ENCODE measurements at regions not wholly inside any gene's neighbourhood (a gene's known extent, or its start where the extent isn't known, plus 50 kb on each side); places are given as distances from the start of the nearest gene placed in this dataset.

DNA sequence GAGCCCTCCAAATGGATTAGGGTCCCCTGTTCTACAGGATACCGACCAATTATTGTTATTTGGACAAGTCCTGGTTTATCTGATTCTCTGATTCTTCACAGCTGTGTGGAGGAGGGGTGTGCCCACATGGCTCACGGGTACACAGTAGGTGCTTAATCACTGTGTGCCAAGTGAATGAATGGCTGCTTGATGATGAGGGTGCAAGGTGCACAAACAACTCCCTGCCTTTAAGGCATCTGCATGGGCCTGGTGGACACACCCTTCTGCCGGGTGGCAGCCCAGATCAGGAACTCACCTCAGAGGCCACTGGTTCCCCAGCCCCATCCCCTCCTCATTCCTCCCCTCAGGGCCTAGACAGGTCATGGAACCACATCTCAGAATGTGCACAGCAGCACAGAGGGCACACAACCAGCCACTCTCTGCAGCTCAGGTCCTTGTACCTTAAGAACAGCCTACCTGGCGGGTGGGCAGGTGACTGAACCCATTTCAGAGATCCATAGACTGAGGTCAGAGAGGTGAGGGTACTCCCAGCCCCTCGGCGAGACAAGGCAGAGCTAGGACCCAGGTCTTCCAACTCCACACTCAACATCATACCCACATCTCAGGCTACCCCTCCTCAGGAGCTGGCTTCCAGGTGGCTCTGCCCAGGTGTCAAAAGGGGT is 50.3 kb downstream of the SHANK2 start:
- no peak overlapping the region for H3K4me3 ChIP-seq
- intact Hi-C loops (cut with DNase I): no loop called here
- no peaks in the 10 kb centered on the region for H3K9me3 ChIP-seq (replicated peaks in 1 of 3)
- H3K27me3 ChIP-seq: peaks cover 2% of the 10 kb centered on the region
- WGBS, 4 donors: 80 to 90% (median 87%) methylated on average over 3 to 6 of the region's 6 CpGs
- H3K27ac ChIP-seq: no peak overlapping the region
- DNase-seq: no peak
- TF ChIP-seq, protein P1, sequence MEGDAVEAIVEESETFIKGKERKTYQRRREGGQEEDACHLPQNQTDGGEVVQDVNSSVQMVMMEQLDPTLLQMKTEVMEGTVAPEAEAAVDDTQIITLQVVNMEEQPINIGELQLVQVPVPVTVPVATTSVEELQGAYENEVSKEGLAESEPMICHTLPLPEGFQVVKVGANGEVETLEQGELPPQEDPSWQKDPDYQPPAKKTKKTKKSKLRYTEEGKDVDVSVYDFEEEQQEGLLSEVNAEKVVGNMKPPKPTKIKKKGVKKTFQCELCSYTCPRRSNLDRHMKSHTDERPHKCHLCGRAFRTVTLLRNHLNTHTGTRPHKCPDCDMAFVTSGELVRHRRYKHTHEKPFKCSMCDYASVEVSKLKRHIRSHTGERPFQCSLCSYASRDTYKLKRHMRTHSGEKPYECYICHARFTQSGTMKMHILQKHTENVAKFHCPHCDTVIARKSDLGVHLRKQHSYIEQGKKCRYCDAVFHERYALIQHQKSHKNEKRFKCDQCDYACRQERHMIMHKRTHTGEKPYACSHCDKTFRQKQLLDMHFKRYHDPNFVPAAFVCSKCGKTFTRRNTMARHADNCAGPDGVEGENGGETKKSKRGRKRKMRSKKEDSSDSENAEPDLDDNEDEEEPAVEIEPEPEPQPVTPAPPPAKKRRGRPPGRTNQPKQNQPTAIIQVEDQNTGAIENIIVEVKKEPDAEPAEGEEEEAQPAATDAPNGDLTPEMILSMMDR (IDR thresholded peaks at IDR 0.05): no peak
- TF ChIP-seq POLR2A (IDR thresholded peaks at IDR 0.05): no peak
- H3K4me1 ChIP-seq (replicated peaks in 1 of 2): no peaks in the 10 kb centered on the region
- H3K36me3 ChIP-seq (replicated peaks in 1 of 2): no peaks in the 10 kb centered on the region

DNA sequence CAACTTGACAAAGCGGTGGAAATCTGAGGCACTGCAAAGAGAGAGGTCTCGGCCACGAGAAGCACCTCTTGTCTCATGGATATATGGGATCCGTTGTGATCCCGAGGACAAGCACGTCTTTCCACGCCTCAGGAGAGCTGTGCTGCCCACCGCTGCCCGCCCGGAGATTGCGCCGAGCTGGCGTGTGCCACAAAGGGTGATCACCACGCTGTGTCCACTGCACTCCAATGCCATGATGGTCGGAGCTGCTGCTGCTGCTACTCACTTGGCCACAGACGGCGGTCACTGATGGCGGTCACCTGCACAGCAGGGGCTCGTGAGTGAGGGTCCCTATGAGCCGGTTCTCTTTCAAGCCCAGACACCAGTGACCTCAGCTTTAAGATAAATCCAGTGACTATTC is 51.1 kb downstream of the SHANK2 start:
- WGBS, 4 donors: 86 to 91% (median 90%) methylated on average over 19 to 20 of the region's 20 CpGs
- Histone ChIP-seq H3K9me3 (replicated peaks in 1 of 3) (no peaks in the 10 kb centered on the region), H3K36me3 (replicated peaks in 1 of 2) (no peaks in the 10 kb centered on the region), H3K27me3 (peaks cover 2% of the 10 kb centered on the region), H3K4me1 (replicated peaks in 1 of 2) (no peaks in the 10 kb centered on the region), H3K27ac (no peak overlapping the region), H3K4me3 (no peak overlapping the region)
- no peak for DNase-seq
- intact Hi-C loops (cut with DNase I): no loop called here
- TF ChIP-seq POLR2A (IDR thresholded peaks at IDR 0.05): no peak
- TF ChIP-seq, protein P1 (IDR thresholded peaks at IDR 0.05): no peak

DNA sequence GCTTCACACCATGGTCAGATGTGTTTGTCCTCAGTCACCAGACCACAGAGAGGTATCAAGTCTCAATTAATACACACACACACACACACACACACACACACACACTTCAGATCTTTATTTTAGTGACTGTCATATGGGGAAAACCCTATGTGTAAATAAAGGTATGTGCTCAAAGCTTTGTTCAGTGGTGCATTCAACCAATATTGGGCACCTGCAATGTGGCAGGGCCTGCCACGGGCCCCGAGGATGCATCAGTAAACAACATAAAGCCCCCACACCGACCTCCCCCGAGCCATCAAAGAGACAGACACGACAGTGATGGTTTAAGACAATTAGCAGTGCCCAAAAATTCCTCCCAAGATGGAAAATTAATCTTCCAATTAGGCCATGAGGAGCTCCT is 51.6 kb downstream of the SHANK2 start:
- Histone ChIP-seq H3K4me3 (no peak overlapping the region), H3K27ac (no peak overlapping the region), H3K36me3 (replicated peaks in 1 of 2) (no peaks in the 10 kb centered on the region), H3K27me3 (peaks cover 2% of the 10 kb centered on the region), H3K4me1 (replicated peaks in 1 of 2) (no peaks in the 10 kb centered on the region), H3K9me3 (replicated peaks in 1 of 3) (no peaks in the 10 kb centered on the region)
- no peak for DNase-seq
- TF ChIP-seq, protein P1 (IDR thresholded peaks at IDR 0.05): no peak
- TF ChIP-seq POLR2A (IDR thresholded peaks at IDR 0.05): no peak
- 66 to 81% (median 76%) methylated on average over 3 to 5 of the region's 5 CpGs for WGBS, 4 donors
- intact Hi-C loops (cut with DNase I): no loop called here

DNA sequence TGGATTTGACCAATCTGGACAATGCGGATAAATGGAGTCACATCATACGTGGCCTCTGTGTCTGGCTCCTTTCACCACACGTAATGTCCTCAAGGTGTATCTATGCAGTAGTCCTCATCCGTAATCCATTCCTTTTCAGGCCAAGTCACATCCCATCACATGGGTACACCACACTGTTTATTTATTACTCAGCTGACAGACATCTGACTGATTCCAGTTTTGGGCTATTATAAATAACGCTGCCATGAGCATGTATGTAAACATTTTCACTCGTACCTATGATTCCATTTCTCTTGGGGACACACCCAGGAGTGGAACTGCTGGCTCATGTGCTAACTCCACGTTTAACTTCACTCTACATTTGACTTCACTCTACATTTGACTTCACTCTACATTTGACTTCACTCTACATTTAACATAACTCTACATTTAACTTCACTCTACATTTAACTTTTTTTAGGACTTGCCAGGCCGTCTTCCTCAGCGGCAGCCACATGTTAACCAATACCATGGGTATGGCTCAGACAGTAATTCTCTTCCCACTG is 52.1 kb downstream of the SHANK2 start:
- no peaks in the 10 kb centered on the region for H3K9me3 ChIP-seq (replicated peaks in 1 of 3)
- intact Hi-C loops (cut with DNase I): no loop called here
- H3K4me3 ChIP-seq: no peak overlapping the region
- TF ChIP-seq POLR2A (IDR thresholded peaks at IDR 0.05): no peak
- TF ChIP-seq, protein P1 (IDR thresholded peaks at IDR 0.05): no peak
- no peak for DNase-seq
- no peaks in the 10 kb centered on the region for H3K4me1 ChIP-seq (replicated peaks in 1 of 2)
- no peak overlapping the region for H3K27ac ChIP-seq
- peaks cover 2% of the 10 kb centered on the region for H3K27me3 ChIP-seq
- H3K36me3 ChIP-seq (replicated peaks in 1 of 2): no peaks in the 10 kb centered on the region
- 75 to 84% (median 81%) methylated on average over 9 of the region's 9 CpGs for WGBS, 4 donors

Measured in adrenal gland (tissue), 9 donors.